Heart right ventricle (tissue), 16 donors: ENCODE measurements at regions not wholly inside any gene's neighbourhood (a gene's known extent, or its start where the extent isn't known, plus 50 kb on each side); places are given as distances from the start of the nearest gene placed in this dataset.

Source experiments
- ATAC-seq, 8 donors: fragments of 200-7000 bp; cut with Tn5 transposase; one replicate each; pipeline ENCODE4 v1.9.1; 2020; ENCODE audit warnings: mild to moderate bottlenecking in 8 of 8, moderate library complexity in 8 of 8, moderate number of reproducible peaks in 1 of 8
- DNase-seq, 2 donors: peaks; one replicate each; pipeline ENCODE4 v3.0.0-alpha.2; 2020
- H3K27ac ChIP-seq, 10 donors: fragments of 200-600 bp; sonication (generic) in 2 of 10; one replicate each; pipeline versions ENCODE4 v1.5.0 to v1.8.0; 2020 to 2022; ENCODE audit warnings: mild to moderate bottlenecking in 3 of 10
- H3K27me3 ChIP-seq, 7 donors: fragments of 200-600 bp; one replicate each; pipeline ENCODE4 v1.8.0; 2021 to 2022; ENCODE audit warnings: mild to moderate bottlenecking in 2 of 7
- H3K36me3 ChIP-seq, 9 donors: fragments of 200-600 bp; sonication (generic) in 1 of 9; one replicate each; pipeline versions ENCODE4 v1.5.0 to v1.8.0; 2020 to 2022; ENCODE audit warnings: mild to moderate bottlenecking in 2 of 9
- H3K4me1 ChIP-seq, 9 donors: fragments of 200-600 bp; sonication (generic) in 1 of 9; one replicate each; pipeline versions ENCODE4 v1.5.0 to v1.8.0; 2020 to 2022; ENCODE audit warnings: mild to moderate bottlenecking in 4 of 9
- H3K4me3 ChIP-seq, 10 donors: fragments of 200-600 bp; sonication (generic) in 2 of 10; one replicate each; pipeline versions ENCODE4 v1.5.0 to v1.8.0; 2020 to 2022; ENCODE audit warnings: mild to moderate bottlenecking in 7 of 10, moderate library complexity in 2 of 10
- H3K9me3 ChIP-seq, 11 donors: fragments of 200-600 bp in 10 of 11; sonication (generic) in 2 of 11; one replicate each; pipeline versions ENCODE4 v1.5.0 to v1.8.0; 2013 to 2022; ENCODE audit warnings: mild to moderate bottlenecking in 2 of 11, control low read depth in 1 of 11, moderate library complexity in 1 of 11
- WGBS, 2 donors: extraction: QIAGEN DNeasy Blood & Tissue Kit; methylation state at CpG; one replicate each; pipeline ENCODE4 v1.1.7; 2013; ENCODE audit warnings: inconsistent platforms in 1 of 2; 5-methylcytosine and 5-hydroxymethylcytosine counted together
- intact Hi-C, 10 donors: fragments of 100-400 bp; cut with DNase I; formaldehyde crosslinking; loops; one replicate each; pipeline versions ENCODE4 v1.11.1 to v1.14.2; 2022
- TF ChIP-seq, protein P1 (sequence below), 9 donors: fragments of 200-600 bp; sonication (generic) in 2 of 9; IDR thresholded peaks; one replicate each; pipeline versions ENCODE4 v1.5.0 to v1.8.0; 2021 to 2022; ENCODE audit warnings: antibody characterized with exemption in 9 of 9, mild to moderate bottlenecking in 5 of 9, moderate library complexity in 1 of 9
- donor health status: Arrhythmogenic right ventricular cardiomyopathy.
- donor health status: ischemic (EF 13 %, LVEDD 7.1; RV severe dilation, severe dysfunction).
- donor health status: healthy with polysubstance abuse.
- donor health status: DM: no; HTN: yes; CAD: no.
- donor health status: DM: no; HTN: no; CAD: no.
- donor health status: ischemic (EF 25% LVEDD 6.9; RV normal size, moderate dysfunction).
- donor health status: ischemic (EF 25% LVEDD 5.7; RV mildly dilated, moderate dysfunction).
- donor health status: healthy.
- donor health status: DM: yes; HTN: yes; CAD: no.
- donor health status: Ischemic cardiomyopathy.
- donor health status: ischemic (EF 35%, LVEDD 5.7; RV mildly dilated, moderate dysfunction).
- donor health status: nonischemic (EF 11% LVEDD 7.7; RV severe dilation, severe dysfunction).
- donor health status: DM: yes; HTN: yes; CAD: no.
- donor health status: PGD.
- donor health status: ischemic (EF 29% LVEDD 5.4; RV normal size, mild dysfunction).
- donor health status: nonischemic (EF 23%, LVEDD 6.1; RV moderate dilation, normal function).

DNA sequence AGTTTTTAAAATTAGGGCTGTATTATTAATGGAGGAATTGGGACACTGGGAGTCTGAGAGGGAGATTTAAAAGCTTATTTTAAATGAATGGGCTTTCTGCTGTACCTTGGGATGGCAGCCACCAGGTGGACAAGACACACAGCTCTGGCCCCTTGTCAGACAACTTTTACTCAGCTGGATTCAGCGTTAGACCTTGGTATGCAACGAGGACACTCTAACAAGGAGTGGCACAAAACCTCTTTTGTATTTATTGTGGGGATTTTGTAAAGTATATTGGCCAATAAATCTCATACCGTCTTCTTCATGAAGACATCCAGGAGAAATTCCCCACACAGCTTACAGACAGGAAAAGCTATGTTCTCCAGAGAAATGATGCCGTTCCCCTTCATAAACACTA lies 105.7 kb downstream of the LCA5 start:
- Histone ChIP-seq H3K4me1 (no peaks in the 10 kb centered on the region), H3K27me3 (no peaks in the 10 kb centered on the region), H3K4me3 (no peak overlapping the region), H3K9me3 (no peaks in the 10 kb centered on the region), H3K27ac (no peak overlapping the region), H3K36me3 (no peaks in the 10 kb centered on the region)
- TF ChIP-seq, protein P1, sequence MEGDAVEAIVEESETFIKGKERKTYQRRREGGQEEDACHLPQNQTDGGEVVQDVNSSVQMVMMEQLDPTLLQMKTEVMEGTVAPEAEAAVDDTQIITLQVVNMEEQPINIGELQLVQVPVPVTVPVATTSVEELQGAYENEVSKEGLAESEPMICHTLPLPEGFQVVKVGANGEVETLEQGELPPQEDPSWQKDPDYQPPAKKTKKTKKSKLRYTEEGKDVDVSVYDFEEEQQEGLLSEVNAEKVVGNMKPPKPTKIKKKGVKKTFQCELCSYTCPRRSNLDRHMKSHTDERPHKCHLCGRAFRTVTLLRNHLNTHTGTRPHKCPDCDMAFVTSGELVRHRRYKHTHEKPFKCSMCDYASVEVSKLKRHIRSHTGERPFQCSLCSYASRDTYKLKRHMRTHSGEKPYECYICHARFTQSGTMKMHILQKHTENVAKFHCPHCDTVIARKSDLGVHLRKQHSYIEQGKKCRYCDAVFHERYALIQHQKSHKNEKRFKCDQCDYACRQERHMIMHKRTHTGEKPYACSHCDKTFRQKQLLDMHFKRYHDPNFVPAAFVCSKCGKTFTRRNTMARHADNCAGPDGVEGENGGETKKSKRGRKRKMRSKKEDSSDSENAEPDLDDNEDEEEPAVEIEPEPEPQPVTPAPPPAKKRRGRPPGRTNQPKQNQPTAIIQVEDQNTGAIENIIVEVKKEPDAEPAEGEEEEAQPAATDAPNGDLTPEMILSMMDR (IDR thresholded peaks at IDR 0.05) = no peak
- no peak for DNase-seq
- no peak for ATAC-seq
- intact Hi-C loops = no loop called here
- WGBS, 2 donors = 57 to 65% methylated on average over 4 of the region's 4 CpGs

DNA sequence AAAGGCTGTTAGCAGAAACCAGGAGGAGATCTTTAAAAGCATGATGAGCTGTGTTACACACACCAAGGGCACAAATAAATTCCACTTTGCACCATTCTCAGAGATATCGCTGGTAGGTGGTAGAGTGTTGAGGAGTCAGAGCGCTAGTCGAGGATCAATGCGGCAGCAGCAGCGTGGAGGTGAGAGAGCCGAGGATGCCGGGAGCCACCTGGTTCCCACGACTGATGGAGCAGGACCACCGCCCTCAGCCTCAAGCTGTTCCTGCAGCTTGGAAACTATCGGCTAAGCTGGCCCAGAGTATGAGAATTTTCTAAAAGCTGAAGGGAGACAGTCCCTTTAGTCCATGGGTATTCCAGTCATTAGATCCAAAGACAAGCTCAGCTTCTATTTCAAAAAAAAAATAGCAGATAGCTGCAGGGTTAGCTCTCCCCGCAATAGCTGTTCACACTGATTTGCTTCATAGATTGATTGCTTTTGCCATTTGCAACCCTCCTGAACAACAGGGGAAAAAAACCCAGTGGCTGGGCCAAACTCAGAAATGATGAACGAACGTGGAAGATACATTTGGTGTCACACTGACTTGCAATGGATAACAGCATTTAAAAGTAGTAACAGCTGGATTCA lies 106.2 kb downstream of the LCA5 start:
- Histone ChIP-seq H3K27me3 (no peaks in the 10 kb centered on the region), H3K4me3 (no peak overlapping the region), H3K27ac (no peak overlapping the region), H3K4me1 (no peaks in the 10 kb centered on the region), H3K36me3 (no peaks in the 10 kb centered on the region), H3K9me3 (no peaks in the 10 kb centered on the region)
- intact Hi-C loops = no loop called here
- no peak for DNase-seq
- 92 to 93% methylated on average over 13 of the region's 13 CpGs for WGBS, 2 donors
- TF ChIP-seq, protein P1 (IDR thresholded peaks at IDR 0.05) = no peak
- ATAC-seq = no peak

DNA sequence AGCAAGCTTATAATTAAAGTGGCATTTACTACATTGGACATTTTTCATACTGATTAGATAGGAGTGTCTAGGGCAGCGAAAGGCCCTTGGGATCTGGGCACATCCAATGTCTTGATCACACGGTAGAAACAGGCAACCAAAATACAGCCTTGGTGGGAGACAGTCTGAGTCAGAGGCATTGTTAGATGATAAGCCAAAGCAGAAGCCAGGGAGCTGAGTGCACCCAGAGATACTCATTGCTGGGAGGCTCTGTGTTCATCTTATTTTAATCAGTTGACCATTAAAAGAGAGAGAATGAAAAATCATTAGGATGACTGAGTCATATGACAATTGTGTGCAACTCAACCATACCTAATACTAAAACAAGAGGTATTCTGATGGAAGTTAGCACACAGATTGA lies 109.5 kb downstream of the LCA5 start:
- Histone ChIP-seq H3K36me3 (no peaks in the 10 kb centered on the region), H3K4me1 (no peaks in the 10 kb centered on the region), H3K4me3 (no peak overlapping the region), H3K9me3 (no peaks in the 10 kb centered on the region), H3K27me3 (no peaks in the 10 kb centered on the region), H3K27ac (no peak overlapping the region)
- no peak for DNase-seq
- intact Hi-C loops = no loop called here
- TF ChIP-seq, protein P1 (IDR thresholded peaks at IDR 0.05) = no peak
- 71 to 81% methylated on average over 2 of the region's 2 CpGs for WGBS, 2 donors
- no peak for ATAC-seq

DNA sequence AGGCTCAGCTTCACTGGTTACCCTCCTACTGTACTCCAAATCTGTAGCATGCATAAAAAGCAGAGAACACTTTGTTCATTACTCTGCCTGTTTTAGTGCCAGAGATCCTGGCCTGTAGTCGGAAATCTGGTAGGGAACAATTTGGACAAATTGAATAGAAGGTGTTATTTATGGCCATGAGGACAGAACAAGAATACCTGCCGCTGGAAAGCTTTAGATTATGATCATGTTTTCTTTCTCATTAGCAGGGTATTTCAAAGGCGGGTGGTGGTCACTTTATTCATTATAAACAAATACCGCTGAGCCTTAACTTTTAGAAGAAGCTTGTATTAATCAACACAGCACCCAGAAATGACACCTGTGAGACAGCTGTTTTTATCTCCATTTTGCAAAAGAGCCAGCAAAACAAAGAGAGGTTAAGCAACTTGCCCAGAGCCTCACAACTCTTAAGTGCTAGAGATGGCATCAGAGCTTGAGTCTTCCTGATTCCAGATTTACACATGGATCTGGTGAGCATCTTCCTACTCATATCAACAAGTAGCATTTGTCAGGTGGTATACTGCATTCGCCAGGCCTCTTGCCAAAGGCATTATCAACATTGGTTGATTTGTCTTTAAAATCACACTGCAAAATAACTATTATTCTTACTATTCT lies 110.5 kb downstream of the LCA5 start:
- TF ChIP-seq, protein P1 (IDR thresholded peaks at IDR 0.05) = no peak
- 84 to 90% methylated on average over 5 of the region's 5 CpGs for WGBS, 2 donors
- ATAC-seq = peak in 1 of 8 donors; percentile 74
- H3K27me3 ChIP-seq = no peaks in the 10 kb centered on the region
- intact Hi-C loops = no loop called here
- peaks cover 0 to 6% (median 4%) of the 10 kb centered on the region in 9 donors for H3K4me1 ChIP-seq
- no peak overlapping the region for H3K4me3 ChIP-seq
- no peaks in the 10 kb centered on the region for H3K36me3 ChIP-seq
- no peak for DNase-seq
- H3K9me3 ChIP-seq = no peaks in the 10 kb centered on the region
- no peak overlapping the region for H3K27ac ChIP-seq
